ENCODE measurements at regions not wholly inside any gene's neighbourhood (a gene's known extent, or its start where the extent isn't known, plus 50 kb on each side); places are given as distances from the start of the nearest gene placed in this dataset.
"Not testable (repeated sequence)": the region's sequence is repeated elsewhere in the genome, so short reads cannot be mapped to it uniquely, and the experiment has no call there.

DNA sequence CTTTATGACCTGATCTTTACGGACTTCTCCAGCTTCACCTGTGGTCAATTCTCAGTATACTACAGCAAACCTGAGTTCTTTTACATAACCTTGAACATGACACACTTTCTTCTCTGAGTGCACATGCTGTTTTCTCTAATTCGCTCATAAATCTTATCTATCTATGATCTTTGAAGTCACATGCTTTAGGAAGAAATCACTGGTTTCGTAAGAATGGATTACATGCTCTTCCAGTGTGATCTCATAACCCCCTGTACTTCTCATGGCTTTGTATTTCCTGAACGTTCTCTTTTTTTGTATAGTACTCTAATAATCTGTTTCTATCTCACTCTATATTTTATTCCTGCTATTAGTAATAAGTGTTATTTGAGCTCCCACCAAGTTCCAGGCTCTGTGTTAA lies 1165.2 kb downstream of the TBL1XR1 start:
- DNase-seq, result no peak

DNA sequence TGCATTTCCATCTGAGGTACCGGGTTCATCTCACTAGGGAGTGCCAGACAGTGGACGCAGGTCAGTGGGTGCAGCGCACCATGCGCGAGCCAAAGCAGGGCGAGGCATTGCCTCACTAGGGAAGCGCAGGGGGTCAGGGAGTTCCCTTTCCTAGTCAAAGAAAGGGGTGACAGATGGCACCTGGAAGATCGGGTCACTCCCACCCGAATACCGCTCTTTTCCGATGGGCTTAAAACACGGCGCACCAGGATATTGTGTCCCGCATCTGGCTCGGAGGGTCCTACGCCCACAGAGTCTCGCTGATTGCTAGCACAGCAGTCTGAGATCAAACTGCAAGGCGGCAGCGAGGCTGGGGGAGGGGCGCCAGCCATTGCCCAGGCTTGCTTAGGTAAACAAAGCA lies 1157.1 kb downstream of the NAALADL2 start:
- DNase-seq, result not testable (repeated sequence)

DNA sequence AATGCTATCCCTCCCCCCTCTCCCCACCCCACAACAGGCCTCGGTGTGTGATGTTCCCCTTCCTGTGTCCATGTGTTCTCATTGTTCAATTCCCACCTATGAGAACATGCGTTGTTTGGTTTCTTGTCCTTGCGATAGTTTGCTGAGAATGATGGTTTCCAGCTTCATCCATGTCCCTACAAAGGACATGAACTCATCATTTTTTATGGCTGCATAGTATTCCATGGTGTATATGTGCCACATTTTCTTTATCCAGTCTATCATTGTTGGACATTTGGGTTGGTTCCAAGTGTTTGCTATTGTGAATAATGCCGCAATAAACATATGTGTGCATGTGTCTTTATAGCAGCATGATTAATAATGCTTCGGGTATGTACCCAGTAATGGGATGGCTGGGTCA lies 1156.1 kb downstream of the NAALADL2 start:
- DNase-seq, result not testable (repeated sequence)

DNA sequence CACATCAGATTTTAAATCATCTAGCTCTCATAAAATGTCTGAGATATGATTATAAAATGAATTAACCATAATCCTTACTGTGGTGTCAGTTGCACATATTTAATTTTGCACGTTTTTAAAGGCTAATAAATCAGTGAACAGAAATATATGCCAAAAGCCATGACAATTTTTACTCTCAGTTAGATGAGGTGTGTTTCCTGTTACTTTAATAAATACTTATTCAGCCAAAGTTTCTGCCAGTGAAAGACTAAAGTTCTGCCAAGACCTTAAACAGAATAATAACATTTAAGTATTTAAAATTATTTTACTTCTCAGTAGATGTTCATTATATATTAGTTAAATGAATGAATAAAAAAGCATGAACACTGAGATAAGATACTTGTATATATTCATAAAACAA lies 1150.1 kb downstream of the NAALADL2 start:
- DNase-seq, result no peak

DNA sequence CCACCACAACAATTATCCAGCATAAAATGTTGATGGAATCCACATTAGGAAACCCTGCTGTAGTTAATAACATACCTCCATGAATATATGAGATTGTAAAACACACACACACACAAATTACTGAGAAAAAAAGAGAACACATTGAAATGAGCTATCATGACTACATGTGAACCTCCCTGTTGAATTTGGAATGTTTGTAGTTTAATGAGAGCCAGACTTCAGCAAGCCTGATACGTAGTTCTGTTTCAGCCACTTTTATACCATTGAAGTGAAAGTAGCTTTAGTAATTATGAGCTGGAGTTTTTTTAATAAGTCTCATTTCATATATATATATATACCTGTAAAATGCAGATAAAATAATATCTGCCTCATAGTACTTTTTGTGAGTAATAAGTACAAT lies 1146.4 kb downstream of the NAALADL2 start:
- DNase-seq, result no peak

DNA sequence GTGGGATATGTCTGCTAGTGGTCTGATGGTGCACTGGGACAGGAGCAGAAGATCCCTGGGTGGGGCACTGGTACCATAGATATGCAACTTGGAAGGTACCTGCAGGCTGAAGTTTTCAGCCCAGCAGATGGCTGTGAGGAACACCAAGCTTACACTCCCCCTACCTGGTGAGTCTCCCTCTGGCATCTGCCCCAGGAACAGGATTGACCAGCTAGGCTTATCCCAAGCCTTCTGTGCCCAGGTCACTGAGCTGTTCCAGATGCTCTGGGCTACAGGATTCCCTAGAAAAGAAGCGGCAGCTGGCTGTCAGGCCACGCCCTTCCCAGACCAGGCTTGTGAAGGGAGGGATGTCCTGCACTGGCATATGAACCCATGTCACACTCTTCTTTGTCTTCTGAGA lies 1130.0 kb downstream of the NAALADL2 start:
- no peak for DNase-seq

DNA sequence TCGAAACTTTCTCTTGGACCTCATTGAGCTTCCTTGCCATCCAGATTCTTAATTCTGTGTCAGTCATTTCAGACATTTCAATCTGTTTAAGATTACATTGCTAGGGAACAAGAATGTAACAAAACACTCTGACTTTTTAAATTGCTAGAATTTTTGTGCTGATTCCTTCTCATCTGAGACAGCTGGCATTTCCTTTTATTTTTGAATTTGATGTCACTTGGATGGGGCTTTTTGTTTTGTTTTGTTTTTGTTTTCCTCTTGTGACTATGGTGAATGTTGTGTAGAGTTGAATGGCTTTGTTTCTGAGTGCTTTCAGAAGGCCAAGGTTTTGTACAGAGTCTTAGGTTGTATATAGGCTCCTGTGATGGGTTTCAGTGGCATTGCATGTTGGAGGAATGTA lies 1129.3 kb downstream of the NAALADL2 start:
- DNase-seq, result no peak

DNA sequence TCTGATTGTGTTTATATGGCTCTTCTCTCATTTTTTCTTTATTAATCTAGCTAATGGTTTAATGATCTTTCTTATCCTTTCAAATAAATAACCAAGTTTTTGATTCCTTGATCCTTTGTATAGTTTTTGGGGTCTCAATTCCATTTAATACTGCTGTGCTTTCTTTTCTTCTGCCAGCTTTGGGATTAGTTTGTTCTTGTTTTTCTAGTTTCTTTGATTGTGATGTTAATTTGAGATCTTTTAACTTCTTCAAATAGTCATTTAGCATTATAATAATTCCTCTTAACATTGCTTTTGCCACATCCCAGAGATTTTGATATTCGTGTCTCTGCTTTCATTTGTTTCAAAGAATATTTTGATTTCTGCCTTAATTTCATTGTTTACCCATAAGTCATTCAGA lies 1126.6 kb downstream of the NAALADL2 start:
- no peak for DNase-seq

DNA sequence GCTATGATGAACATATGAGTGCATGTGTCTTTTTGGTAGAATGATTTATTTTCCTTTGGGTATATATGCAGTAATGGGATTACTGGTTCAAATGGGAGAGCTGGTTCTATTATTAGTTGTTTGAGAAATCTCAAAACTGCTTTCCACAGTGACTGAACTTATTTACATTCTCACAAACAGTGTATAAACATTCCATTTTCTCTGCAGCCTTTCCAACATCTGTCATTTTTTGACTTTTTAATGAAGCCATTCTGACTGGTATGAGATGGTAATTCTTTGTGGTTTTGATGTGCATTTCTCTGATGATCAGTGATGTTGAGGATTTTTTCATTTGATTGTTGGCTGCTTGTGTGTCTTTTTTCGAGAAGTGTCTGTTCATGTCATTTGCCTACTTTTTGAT lies 1124.2 kb downstream of the NAALADL2 start:
- DNase-seq, result no peak

DNA sequence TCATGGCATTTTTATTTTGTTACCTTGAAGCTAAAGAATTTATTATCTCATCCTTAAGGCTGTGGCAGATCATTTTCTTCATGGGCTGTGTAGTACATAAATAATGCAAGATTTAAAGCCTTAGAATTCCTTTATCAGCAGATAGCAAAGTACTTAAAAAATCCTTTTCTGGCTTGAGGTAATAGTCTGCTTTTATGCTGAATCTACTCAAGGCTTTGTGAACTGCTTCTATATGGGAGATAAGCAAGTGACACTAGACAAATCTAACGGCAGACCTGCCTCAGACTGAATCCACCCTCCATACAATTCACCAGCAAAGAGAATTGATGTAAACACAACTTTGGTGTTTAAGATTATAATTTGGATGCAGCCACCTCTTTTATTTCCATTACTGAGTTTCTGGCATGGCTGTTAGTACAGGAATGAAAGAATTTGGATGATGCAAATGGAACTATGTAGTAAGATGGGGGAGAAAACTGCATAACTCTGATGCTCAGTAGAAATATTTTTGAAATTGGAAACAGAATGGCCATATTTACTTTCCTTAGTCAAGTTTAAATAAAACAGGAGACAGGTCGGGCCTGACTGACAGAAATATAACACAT lies 1121.5 kb downstream of the NAALADL2 start:
- no peak for DNase-seq

DNA sequence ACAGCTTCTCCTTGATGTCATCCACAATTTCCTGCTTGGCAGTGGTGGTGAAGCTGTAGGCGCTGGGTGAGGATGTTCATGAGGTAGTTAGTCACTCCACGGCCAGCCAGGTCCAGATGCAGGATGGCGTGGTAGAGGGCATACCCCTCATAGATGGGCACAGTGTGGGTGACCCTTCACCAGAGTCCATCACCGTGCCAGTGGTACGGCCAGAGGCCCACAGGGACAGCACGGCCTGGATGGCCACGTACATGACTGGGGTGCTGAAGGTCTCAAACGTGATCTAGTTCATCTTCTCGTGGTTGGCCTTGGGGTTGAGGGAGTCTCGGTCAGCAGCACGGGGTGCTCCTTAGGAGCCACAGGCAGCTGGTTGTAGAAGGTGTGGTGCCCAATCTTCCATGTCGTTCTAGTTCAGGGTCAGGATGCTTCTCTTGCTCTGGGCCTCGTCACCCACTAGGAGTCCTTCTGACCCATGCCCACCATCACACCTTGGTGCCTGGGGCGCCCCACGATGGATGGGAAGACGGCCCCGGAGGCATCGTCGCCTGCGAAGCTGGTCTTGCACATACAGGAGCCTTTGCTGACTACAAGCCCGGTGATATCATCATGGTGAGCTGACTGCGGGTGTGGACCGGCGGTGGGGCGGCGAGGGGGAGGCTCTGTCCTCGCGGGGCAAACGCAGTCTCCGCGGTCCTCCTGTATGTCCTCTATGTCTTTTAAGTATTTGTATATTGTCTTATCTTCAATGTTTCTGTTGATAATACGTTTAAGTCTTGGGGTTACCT lies 1119.0 kb downstream of the NAALADL2 start:
- DNase-seq, result no peak

DNA sequence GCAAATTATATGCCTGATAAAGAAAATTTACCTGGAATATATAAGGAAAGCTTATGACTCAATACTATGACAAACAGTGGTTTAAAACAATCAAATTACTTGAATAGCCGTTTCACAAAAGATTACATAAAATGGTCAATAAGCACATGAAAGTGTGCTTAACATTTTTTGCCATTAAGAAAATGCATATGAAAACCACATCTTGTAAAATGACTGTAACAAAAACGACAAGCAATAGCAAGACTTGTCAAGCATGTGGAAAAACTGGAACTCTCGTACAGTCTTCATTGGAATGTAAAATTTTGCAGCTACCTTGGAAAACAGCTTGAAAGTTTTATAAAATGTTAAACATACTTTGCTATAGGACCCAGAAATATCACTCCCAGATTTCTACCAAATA lies 1110.3 kb downstream of the NAALADL2 start:
- DNase-seq, result no peak

DNA sequence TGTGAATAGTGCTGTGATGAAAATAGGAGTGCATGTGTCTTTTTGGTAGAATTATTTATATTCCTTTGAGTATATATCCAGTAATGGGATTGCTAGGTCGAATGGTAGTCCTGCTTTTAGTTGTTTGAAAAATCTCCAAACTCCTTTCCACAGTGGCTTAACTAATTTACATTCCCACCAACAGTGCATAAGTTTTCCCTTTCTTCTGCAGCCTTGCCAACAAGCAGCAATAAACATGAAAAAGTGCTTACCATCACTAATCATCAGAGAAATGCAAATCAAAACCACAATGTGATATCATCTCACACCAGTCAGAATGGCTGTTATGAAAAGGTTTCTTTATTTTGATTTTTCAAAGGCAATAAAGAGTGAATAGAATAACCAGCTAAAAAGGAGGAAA lies 1105.9 kb downstream of the NAALADL2 start:
- DNase-seq, result no peak

DNA sequence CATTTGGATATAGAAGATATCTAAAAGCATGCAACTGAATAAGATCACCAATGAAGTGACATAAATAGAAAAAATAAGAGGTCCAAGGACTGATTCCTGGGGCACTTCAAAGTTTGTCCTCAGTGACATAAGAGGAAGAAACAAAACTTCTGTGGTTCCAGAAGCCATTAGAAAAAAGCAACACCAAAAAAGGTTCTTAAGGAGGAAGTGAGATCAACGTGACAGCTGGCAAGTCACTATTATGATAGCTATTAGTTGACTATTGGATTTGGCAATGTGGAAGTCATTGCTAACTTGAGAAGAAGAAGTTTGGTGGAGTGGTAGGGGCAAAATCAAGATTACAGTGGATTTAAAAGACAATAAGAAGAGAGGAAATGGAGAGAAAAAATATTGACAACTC lies 1098.3 kb downstream of the NAALADL2 start:
- DNase-seq, result no peak

DNA sequence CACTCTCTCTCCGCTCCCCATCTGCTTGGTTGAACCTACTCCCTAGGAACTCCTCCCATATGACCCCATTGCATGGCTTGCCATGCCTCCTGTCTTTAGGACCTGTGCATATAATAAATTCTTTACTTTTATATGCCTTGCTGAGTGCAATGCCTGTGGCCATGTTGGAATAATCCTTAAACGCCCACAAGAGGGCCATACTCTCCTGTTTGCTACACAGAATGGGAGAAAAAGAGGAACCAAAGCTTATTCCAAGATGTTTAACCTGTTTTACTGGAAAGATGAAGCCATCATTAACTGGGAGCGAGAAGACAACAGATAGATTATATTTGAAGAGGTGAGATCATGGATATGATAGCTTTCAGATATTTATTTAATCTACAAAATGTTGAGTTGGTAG lies 1097.8 kb downstream of the NAALADL2 start:
- no peak for DNase-seq

DNA sequence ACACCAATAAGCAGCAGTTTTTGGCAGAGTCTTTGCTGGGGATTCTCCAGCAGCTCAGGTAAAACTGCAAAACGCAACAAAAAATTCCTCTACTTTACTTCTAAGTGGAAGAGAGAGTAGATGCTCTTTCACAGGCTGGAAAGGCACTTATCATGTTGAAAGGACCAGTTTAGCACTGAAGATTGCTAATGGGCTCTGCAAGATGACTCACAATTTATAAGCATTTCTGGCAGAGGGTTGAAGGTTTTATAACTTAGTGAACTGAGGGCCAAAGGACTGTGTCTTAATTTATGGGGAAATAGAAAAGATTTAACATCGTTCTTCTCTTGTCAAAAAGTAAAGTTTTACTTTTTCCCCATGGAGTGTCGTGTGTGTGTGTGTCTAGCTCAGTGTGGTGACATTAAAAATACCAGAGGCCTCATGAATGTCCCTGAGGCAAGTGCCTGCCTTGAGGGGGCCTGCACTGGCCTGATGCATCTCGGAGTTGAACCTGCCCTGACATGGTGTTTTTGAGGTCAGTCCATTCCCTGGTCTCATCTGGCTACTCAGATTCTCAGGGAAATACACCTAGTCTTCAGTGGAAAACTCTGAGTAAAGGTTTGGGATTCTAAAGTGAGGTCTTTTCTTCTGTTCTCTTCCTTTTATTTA lies 1092.0 kb downstream of the NAALADL2 start:
- no peak for DNase-seq

DNA sequence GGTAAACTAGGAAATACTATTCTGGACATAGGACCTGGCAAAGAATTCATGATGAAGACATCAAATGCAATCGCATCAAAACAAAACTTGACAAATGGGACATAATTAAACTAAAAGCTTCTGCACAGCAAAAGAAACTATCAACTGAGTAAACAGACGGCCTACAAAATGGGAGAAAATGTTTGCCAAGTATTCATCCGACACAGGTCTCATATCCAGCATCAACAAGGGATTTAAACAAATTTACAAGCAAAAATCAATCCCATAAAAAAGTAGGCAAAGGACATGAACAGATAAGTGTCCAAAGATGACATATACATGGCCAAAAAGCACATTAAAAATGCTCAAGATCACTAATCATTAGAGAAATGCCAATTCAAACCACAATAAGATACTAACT lies 1088.9 kb downstream of the NAALADL2 start:
- no peak for DNase-seq

DNA sequence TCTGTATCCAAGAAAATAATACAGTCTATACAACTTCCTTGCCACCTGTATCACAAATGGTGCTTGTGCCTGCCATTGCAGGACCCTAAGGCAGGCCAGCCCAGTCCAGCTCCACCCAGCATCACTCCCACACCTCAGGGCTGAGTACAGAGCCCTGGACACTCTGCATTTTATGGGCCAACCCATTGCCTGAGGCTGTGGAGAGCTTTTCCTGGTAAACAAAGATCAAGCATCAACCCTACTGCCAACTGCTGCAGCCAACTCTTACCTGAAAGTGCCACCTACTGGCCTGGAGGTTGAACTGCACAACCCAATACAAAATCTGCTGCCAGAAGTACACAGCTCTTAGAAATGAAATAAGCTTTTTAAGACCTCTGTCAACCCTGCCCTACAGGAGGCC lies 1082.2 kb downstream of the NAALADL2 start:
- no peak for DNase-seq

DNA sequence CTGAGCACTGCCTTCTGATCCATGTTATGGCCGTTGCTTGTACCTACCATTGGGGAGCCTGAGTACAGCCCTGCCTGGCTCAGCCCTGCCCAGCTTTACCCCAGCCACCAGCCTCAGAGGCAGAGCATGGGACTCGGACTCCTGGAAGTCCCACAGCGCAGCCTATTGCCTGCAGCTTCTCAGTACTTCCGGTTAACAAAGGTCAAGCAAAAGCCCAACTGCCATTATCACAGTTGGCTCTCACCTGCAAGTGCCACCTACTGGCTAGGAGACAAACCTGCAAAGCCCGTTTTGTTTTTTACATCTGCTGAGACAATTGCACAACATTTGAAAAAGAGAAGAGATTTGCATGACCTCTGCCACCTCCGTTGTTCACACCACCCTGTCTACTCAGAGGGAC lies 1081.7 kb downstream of the NAALADL2 start:
- no peak for DNase-seq

DNA sequence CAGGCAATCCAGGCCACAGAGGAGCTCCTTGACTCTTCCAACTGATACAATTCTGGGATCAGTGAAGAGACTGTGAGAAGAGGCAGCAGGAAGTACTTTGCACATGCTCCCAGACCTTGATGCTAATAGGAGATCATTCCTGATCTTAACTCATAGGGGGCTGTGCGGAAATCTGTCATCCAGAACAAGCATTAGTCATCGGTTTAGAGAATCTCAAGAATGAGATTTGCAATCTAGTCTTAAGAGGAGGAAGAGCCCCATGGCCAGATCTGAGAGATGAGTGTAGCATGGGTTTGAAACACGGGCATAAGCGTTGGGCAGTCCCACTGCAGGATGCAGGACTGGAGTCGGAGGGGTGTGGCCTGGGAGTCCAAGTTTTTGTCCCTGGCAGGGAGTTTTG lies 1081.1 kb downstream of the NAALADL2 start:
- no peak for DNase-seq

DNA sequence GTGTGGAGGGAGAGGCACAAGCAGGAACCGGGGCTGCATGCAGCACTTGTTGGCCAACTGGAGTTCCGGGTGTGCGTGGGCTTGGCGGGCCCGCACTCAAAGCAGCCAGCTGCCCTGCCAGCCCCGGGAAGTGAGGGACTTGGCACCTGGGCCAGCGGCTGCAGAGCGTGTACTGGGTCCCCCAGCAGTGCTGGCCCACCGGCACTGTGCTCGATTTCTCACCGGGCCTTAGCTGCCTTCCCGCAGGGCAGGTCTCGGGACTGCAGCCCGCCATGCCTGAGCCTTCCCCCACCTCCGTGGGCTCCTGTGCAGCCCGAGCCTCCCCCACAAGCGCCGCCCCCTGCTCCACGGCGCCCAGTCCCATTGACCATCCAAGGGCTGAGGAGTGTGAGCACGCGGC lies 1078.2 kb downstream of the NAALADL2 start:
- not testable (repeated sequence) for DNase-seq

DNA sequence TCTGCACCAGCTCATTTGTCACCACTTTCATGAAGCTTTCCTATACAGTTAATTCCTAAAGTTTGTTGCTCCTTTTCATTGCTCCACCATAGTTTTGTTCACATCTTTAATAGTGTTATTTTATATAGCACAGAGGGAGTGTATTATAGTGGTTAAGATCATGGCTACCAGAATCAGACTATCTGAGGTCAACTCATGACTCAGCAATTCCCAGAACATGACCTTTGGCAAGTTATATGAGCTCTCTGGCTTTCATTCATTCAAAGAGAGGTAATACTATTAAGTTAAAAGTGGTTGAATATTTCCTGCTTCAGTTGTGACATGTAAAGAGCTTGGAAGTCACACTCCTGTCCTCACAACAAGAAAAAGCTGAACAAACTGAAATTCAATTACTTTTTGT lies 1073.5 kb downstream of the NAALADL2 start:
- DNase-seq, result no peak

DNA sequence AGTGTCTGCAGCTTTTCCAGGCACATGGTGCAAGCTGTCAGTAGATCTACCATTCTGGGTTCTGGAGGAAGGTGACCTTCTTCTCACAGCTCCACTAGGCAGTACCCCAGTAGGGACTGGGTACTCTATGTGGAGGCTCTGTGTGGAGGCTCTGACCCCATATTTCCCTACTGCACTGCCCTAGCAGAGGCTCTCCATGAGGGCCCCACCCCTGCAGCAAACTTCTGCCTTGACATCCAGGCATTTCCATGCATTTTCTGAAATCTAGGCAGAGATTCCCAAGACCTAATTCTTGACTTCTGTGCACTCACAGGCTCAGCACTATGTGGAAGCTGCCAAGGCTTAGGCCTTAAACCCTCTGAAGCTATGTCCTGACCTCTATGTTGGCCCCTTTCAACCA lies 1060.0 kb downstream of the NAALADL2 start:
- DNase-seq, result no peak

DNA sequence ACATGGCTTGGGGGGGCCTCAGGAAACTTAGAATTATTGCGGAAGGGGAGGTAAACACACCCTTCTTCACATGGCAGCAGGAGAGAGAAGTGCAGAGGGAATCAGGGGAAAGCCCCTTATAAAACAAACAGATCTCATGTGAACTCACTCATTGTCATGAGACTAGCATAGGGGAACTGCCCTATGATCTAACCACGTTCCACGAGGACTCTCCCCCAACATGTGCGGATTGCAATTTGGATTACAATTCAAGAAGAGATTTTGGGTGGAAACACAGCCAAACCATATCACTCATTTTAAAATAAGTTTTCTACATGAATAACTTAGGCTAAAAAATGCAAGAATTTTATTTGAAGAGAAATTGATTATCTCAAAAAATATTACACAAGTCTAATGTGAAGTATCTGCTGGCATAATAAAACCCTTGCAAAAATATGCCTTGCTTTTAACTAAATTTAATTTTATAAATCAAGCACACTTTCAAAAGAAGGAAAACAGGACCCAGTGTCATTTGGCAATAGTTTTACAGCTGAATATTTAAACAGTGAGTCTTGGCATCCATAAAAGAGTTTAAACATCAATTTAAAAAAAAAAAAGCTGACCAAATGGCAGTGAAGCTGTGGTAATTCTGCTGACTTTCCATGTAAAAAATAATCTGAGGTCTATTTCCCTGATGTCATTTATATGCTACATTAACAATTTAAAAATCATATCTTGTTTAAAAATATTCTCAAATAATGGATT lies 1057.2 kb downstream of the NAALADL2 start:
- DNase-seq, result no peak

Measured in activated CD4-positive, alpha-beta T cell treated with anti-CD3 and anti-CD28 coated beads, Interleukin-2, amount 50 U/mL, for 1 hour (primary cell).